HG02884 (cell line): ENCODE measurements at regions not wholly inside any gene's neighbourhood (a gene's known extent, or its start where the extent isn't known, plus 50 kb on each side); places are given as distances from the start of the nearest gene placed in this dataset.
"Not testable (repeated sequence)": the region's sequence is repeated elsewhere in the genome, so short reads cannot be mapped to it uniquely, and the experiment has no call there.

Experiments
- ATAC-seq: cut with Tn5 transposase; IDR thresholded peaks from one replicate; pipeline ENCODE4 v1.9.1; 2021; ENCODE audit warnings: mild to moderate bottlenecking, moderate library complexity; ENCODE audit not compliant: unreplicated experiment

GRCh38 chr12:63415357-63415756, 252.9 kb downstream of the DPY19L2 start:
- ATAC-seq, result no peak

GRCh38 chr12:63410197-63410596, 258.1 kb downstream of the DPY19L2 start:
- ATAC-seq, result no peak

- ATAC-seq, result no peak
Observed at GRCh38 chr12:63406781-63407180, 255.8 kb upstream of the AVPR1A start.

- no peak for ATAC-seq
Observed at GRCh38 chr12:63404611-63405010, 253.6 kb upstream of the AVPR1A start.

- no peak for ATAC-seq
Observed at GRCh38 chr12:63403256-63403655, 252.3 kb upstream of the AVPR1A start.

GRCh38 chr12:63400718-63401117, 249.7 kb upstream of the AVPR1A start:
- ATAC-seq, result no peak

GRCh38 chr12:63400318-63400717, 249.3 kb upstream of the AVPR1A start:
- no peak for ATAC-seq

- ATAC-seq, result no peak
Observed at GRCh38 chr12:63397807-63398206, 246.8 kb upstream of the AVPR1A start.

GRCh38 chr12:63396135-63396534, 245.1 kb upstream of the AVPR1A start:
- no peak for ATAC-seq

GRCh38 chr12:63394983-63395382, 244.0 kb upstream of the AVPR1A start:
- ATAC-seq, result no peak

GRCh38 chr12:63394349-63394748, 243.3 kb upstream of the AVPR1A start:
- no peak for ATAC-seq

GRCh38 chr12:63389211-63389610, 238.2 kb upstream of the AVPR1A start:
- ATAC-seq, result no peak

GRCh38 chr12:63387771-63388170, 236.8 kb upstream of the AVPR1A start:
- no peak for ATAC-seq

- ATAC-seq, result no peak
Observed at GRCh38 chr12:63382930-63383329, 231.9 kb upstream of the AVPR1A start.

GRCh38 chr12:63362791-63363190, 211.8 kb upstream of the AVPR1A start:
- ATAC-seq, result no peak

GRCh38 chr12:63362166-63362565, 211.2 kb upstream of the AVPR1A start:
- no peak for ATAC-seq

- no peak for ATAC-seq
Observed at GRCh38 chr12:63354969-63355368, 204.0 kb upstream of the AVPR1A start.

GRCh38 chr12:63353559-63353958, 202.6 kb upstream of the AVPR1A start:
- no peak for ATAC-seq

GRCh38 chr12:63351370-63351769, 200.4 kb upstream of the AVPR1A start:
- no peak for ATAC-seq

GRCh38 chr12:63348556-63348955, 197.6 kb upstream of the AVPR1A start:
- ATAC-seq, result no peak

- ATAC-seq, result not testable (repeated sequence)
Observed at GRCh38 chr12:63337158-63337557, 186.2 kb upstream of the AVPR1A start.

- ATAC-seq, result no peak
Observed at GRCh38 chr12:63326260-63326659, 175.3 kb upstream of the AVPR1A start.

- no peak for ATAC-seq
Observed at GRCh38 chr12:63325757-63326156, 174.8 kb upstream of the AVPR1A start.

GRCh38 chr12:63323942-63324341, 172.9 kb upstream of the AVPR1A start:
- ATAC-seq, result no peak
